ENCODE measurements at regions not wholly inside any gene's neighbourhood (a gene's known extent, or its start where the extent isn't known, plus 50 kb on each side); places are given as distances from the start of the nearest gene placed in this dataset.

DNA sequence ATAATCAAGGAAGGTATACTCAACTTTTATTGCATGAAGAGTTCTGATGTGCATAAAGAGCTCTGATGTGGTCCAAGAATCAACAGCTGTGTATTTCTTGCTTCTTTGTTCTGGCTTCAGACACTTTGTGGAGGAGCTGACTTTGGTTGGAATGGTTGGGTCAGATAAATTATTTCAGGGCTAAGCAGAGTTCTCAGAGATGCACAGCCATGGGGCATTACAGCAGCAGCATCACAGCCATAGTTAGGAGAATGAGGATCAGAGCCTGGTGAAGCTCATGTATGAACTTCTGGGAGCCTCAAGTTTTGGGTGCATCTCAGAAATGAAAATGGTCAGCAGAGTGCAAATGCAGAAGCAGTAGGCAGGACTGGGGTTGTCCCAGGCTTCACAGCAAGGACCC lies 267.4 kb upstream of the RUNX1 start:
- no peak for TF ChIP-seq CTCF (IDR thresholded peaks at IDR 0.05)

DNA sequence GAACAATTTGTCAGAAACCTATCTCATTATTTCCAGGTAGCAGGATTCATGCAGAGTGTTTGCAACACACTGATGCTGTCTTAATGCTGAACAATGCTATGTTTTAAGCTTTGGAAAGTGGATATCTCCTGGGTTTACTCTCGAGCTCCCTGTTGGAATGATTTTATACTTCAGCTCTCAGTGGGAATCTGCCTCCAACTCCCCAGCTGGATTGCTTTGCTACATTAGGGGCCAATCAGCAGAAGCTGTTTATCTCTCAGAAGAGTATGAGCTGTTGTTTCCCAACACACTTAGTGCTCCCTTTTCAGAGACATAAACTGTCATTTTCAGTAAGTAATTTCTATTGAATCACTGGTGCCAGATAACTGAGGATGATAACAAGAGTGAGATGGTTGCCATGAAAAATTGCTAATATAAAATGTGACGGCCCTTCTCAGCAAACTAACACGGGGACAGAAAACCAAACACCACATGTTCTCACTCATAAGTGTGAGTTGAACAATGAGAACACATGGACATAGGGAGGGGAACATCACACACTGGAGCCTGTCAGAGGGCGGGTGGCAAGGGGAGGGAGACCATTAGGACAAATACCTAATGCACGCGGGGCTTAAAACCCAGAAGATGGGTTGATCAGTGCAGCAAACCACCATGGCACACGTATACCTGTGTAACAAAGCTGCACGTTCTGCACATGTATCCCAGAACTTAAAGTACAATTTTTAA lies 265.9 kb upstream of the RUNX1 start:
- TF ChIP-seq CTCF (IDR thresholded peaks at IDR 0.05): no peak

GRCh38 chr21:35311985-35312384 lies 262.9 kb upstream of the RUNX1 start:
- no peak for TF ChIP-seq CTCF (IDR thresholded peaks at IDR 0.05)

DNA sequence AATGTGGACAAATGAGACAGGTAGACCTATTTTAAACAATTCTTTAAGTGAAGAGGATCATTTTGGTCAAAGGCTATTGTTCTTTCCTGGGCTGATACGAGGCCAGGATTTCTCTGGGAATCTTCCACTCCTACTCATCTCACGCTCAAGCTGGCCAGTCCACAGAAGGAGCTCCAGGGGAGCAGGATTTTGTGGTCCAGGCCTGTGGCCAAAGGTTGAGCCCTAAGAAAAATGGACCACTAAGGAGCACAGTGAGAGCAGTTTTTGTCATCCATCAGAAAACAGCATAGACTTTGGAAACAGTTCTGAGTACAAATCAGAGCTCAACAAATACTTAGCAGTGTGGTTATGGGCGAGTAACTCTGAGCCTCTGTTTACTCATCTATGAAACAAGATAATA lies 260.2 kb upstream of the RUNX1 start:
- TF ChIP-seq CTCF (IDR thresholded peaks at IDR 0.05): no peak

- no peak for TF ChIP-seq CTCF (IDR thresholded peaks at IDR 0.05)
Measured at GRCh38 chr21:35303085-35303484, 254.0 kb upstream of the RUNX1 start.

- no peak for TF ChIP-seq CTCF (IDR thresholded peaks at IDR 0.05)
Measured at GRCh38 chr21:35298757-35299156, 249.7 kb upstream of the RUNX1 start.

DNA sequence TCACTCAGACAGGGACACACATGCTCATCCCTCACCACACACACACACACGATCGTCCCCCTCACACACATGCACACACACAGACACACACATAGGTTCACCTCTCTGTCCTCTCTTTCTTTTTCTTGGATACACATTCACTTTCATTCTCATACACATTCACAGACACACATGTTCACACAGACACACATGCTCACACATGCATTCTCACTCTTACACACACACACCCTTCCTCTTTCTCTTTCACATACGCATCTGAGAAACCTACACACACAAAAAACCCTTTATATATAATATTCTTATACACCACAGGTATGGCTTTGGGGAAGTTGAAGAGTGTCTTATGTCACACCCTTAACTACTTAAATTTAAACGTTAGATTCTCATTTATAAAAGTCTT lies 248.6 kb upstream of the RUNX1 start:
- TF ChIP-seq CTCF (IDR thresholded peaks at IDR 0.05): no peak
